HS-5 (cell line): ENCODE measurements at regions not wholly inside any gene's neighbourhood (a gene's known extent, or its start where the extent isn't known, plus 50 kb on each side); places are given as distances from the start of the nearest gene placed in this dataset.
A peak's percentile ranks its signal among the peaks of the same experiment; 100 is the strongest.
"Not testable (repeated sequence)": the region's sequence is repeated elsewhere in the genome, so short reads cannot be mapped to it uniquely, and the experiment has no call there.

ENCODE experiments used
- DNase-seq: peaks from one replicate; pipeline ENCODE4 v3.0.0-alpha.2; 2012; ENCODE audit warnings: low read depth

GRCh38 chr2:35545301-35545700 lies 810.3 kb upstream of the CRIM1 start:
- no peak for DNase-seq

GRCh38 chr2:35538796-35539195 lies 816.8 kb upstream of the CRIM1 start:
- DNase-seq: peak; percentile 32

GRCh38 chr2:35530615-35531135 lies 824.9 kb upstream of the CRIM1 start:
- no peak for DNase-seq

GRCh38 chr2:35526741-35527140 lies 828.8 kb upstream of the CRIM1 start:
- no peak for DNase-seq

GRCh38 chr2:35522450-35522849 lies 833.1 kb upstream of the CRIM1 start:
- DNase-seq: no peak

GRCh38 chr2:35510636-35511035 lies 844.9 kb upstream of the CRIM1 start:
- peak; percentile 9 for DNase-seq

- no peak for DNase-seq
These were observed 847.0 kb upstream of the CRIM1 start for GRCh38 chr2:35508601-35509000.

- no peak for DNase-seq
These were observed 851.2 kb upstream of the CRIM1 start for GRCh38 chr2:35504419-35504818.

- DNase-seq: peak; percentile 34
These were observed 851.8 kb upstream of the CRIM1 start for GRCh38 chr2:35503738-35504199.

GRCh38 chr2:35503311-35503710 lies 852.3 kb upstream of the CRIM1 start:
- DNase-seq: no peak

GRCh38 chr2:35501076-35501475 lies 854.5 kb upstream of the CRIM1 start:
- DNase-seq: no peak

- DNase-seq: no peak
These were observed 859.6 kb upstream of the CRIM1 start for GRCh38 chr2:35496022-35496421.

GRCh38 chr2:35495182-35495581 lies 860.4 kb upstream of the CRIM1 start:
- DNase-seq: no peak

- DNase-seq: not testable (repeated sequence)
These were observed 877.5 kb upstream of the CRIM1 start for GRCh38 chr2:35478121-35478520.

GRCh38 chr2:35468245-35468644 lies 887.3 kb upstream of the CRIM1 start:
- no peak for DNase-seq

GRCh38 chr2:35463805-35464596 lies 891.6 kb upstream of the CRIM1 start:
- peak; percentile 16 for DNase-seq

- peak; percentile 87 for DNase-seq
These were observed 893.2 kb upstream of the CRIM1 start for GRCh38 chr2:35462226-35462998.

GRCh38 chr2:35461406-35461805 lies 894.2 kb upstream of the CRIM1 start:
- no peak for DNase-seq

GRCh38 chr2:35454966-35455638 lies 900.5 kb upstream of the CRIM1 start:
- DNase-seq: peak; percentile 44

GRCh38 chr2:35447821-35448220 lies 907.8 kb upstream of the CRIM1 start:
- DNase-seq: no peak

- no peak for DNase-seq
These were observed 908.4 kb upstream of the CRIM1 start for GRCh38 chr2:35447215-35447614.

GRCh38 chr2:35443087-35443486 lies 912.5 kb upstream of the CRIM1 start:
- DNase-seq: no peak
